ENCODE measurements at regions not wholly inside any gene's neighbourhood (a gene's known extent, or its start where the extent isn't known, plus 50 kb on each side); places are given as distances from the start of the nearest gene placed in this dataset.

GRCh38 chr10:63843107-63843506, 321.9 kb downstream of the REEP3 start:
- TF ChIP-seq POLR2AphosphoS5 (IDR thresholded peaks at IDR 0.05; ENCODE audit: low read depth, low read length): no peak
- TF ChIP-seq POLR2A (IDR thresholded peaks at IDR 0.05; ENCODE audit: low read depth, low read length): no peak

All from GM12892 (cell line).